Testis (tissue), 2 donors: ENCODE measurements at regions not wholly inside any gene's neighbourhood (a gene's known extent, or its start where the extent isn't known, plus 50 kb on each side); places are given as distances from the start of the nearest gene placed in this dataset.

ENCODE experiments used
- DNase-seq: peaks from one replicate; pipeline ENCODE4 v3.0.0-alpha.2; 2019
- H3K27ac ChIP-seq, 2 donors: fragments of 200-600 bp; sonication (generic); one replicate each; pipeline ENCODE4 v1.5.1; 2019
- H3K27me3 ChIP-seq: fragments of 200-600 bp; sonication (generic); one replicate; pipeline ENCODE4 v1.5.1; 2019
- H3K36me3 ChIP-seq: fragments of 200-600 bp; sonication (generic); one replicate; pipeline ENCODE4 v1.5.1; 2017; ENCODE audit warnings: low read depth; ENCODE audit errors: missing control alignments
- H3K4me1 ChIP-seq: fragments of 200-600 bp; sonication (generic); one replicate; pipeline ENCODE4 v1.5.1; 2019
- H3K4me3 ChIP-seq, 2 donors: fragments of 200-600 bp; sonication (generic); one replicate each; pipeline ENCODE4 v1.5.1; 2017 to 2019
- H3K9me3 ChIP-seq: fragments of 200-600 bp; sonication (generic); one replicate; pipeline ENCODE4 v1.5.1; 2017
- POLR2A ChIP-seq: fragments of 450-650 bp; IDR thresholded peaks from one replicate; pipeline ENCODE4 v1.6.1; 2017; ENCODE audit warnings: antibody characterized with exemption, mild to moderate bottlenecking, moderate library complexity
- WGBS, 2 donors: methylation state at CpG; one replicate each; pipeline ENCODE4 v1.1.5; 2018; 5-methylcytosine and 5-hydroxymethylcytosine counted together
- intact Hi-C: fragments of 100-400 bp; cut with DNase I; formaldehyde crosslinking; loops from one replicate; pipeline ENCODE4 v1.15.1; 2023; ENCODE audit warnings: low total_unique reads
- small RNA-seq, 2 donors: library from RNA; depleted of rRNA; stranded (forward); fragments of <200 nt; gene quantifications; one replicate each; pipeline ENCODE3, GENCODE V24; 2016
- TF ChIP-seq, protein P1 (sequence below), 3 experiments: fragments of 450-650 bp in 2 of 3; fragments of 200-600 bp in 1 of 3; sonication (generic) in 1 of 3; IDR thresholded peaks; one replicate each; pipeline ENCODE4 v1.5.1; 2016 to 2019; ENCODE audit warnings: antibody characterized with exemption in 3 of 3, mild to moderate bottlenecking in 2 of 3, moderate library complexity in 1 of 3

DNA sequence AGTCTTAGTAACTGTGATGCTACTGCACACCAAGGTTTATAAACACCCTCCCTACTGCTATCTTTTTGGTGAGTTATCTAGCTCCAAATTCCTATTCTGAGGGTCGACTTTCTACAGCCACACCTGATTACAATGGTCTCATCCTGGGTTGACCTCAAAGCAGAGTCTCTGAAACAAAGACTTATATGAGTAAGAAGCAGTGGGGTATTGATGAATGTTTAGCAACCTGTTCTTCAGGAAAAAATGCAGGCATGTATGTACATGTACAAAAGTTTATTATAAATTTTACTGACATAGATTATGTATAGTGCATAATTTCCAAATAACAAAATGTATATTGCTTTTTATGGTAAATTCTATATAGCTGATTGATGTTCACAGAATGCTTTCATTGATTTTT is 51.6 kb upstream of the FMNL2 start:
- no peaks in the 10 kb centered on the region for H3K36me3 ChIP-seq
- no peak overlapping the region for H3K27ac ChIP-seq
- H3K9me3 ChIP-seq: no peaks in the 10 kb centered on the region
- no peaks in the 10 kb centered on the region for H3K27me3 ChIP-seq
- TF ChIP-seq POLR2A: no peak
- TF ChIP-seq, protein P1, sequence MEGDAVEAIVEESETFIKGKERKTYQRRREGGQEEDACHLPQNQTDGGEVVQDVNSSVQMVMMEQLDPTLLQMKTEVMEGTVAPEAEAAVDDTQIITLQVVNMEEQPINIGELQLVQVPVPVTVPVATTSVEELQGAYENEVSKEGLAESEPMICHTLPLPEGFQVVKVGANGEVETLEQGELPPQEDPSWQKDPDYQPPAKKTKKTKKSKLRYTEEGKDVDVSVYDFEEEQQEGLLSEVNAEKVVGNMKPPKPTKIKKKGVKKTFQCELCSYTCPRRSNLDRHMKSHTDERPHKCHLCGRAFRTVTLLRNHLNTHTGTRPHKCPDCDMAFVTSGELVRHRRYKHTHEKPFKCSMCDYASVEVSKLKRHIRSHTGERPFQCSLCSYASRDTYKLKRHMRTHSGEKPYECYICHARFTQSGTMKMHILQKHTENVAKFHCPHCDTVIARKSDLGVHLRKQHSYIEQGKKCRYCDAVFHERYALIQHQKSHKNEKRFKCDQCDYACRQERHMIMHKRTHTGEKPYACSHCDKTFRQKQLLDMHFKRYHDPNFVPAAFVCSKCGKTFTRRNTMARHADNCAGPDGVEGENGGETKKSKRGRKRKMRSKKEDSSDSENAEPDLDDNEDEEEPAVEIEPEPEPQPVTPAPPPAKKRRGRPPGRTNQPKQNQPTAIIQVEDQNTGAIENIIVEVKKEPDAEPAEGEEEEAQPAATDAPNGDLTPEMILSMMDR (IDR thresholded peaks at IDR 0.05): no peak
- no peaks in the 10 kb centered on the region for H3K4me1 ChIP-seq
- H3K4me3 ChIP-seq: no peak overlapping the region
- WGBS, 2 donors: 75 to 84% methylated on average over 1 of the region's 1 CpG
- intact Hi-C loops: no loop called here
- DNase-seq: no peak

DNA sequence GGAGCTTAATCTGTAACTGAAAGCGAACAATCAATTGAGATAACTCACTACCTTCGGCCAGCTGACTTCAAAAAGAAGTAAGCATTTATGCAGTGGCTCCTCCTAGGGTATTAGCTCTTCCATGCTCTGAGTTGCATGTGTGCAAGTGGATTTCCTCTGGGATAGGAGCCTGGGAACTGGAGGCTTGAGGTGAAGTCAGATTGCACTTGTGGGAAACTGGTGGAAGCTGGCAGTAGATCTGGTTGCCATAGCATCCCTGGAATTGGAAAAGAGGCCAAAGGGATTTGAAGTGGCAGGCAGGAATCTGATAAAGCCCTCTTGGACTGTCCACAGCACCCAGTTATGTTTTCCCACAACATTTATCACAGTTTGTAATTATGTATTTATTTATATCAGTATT is 50.6 kb upstream of the FMNL2 start:
- H3K4me3 ChIP-seq: no peak overlapping the region
- intact Hi-C loops: no loop called here
- TF ChIP-seq POLR2A: no peak
- TF ChIP-seq, protein P1 (IDR thresholded peaks at IDR 0.05): no peak
- no peaks in the 10 kb centered on the region for H3K9me3 ChIP-seq
- H3K4me1 ChIP-seq: no peaks in the 10 kb centered on the region
- WGBS, 2 donors: 87 to 96% methylated on average over 2 of the region's 2 CpGs
- DNase-seq: no peak
- H3K36me3 ChIP-seq: no peaks in the 10 kb centered on the region
- no peak overlapping the region for H3K27ac ChIP-seq
- H3K27me3 ChIP-seq: no peaks in the 10 kb centered on the region

Small RNA genes in the stretch of these regions (small RNA-seq; reads per million reads assigned to genes)
- 0 reads per million in 2 donors for gene RF00019
